ENCODE measurements at regions not wholly inside any gene's neighbourhood (a gene's known extent, or its start where the extent isn't known, plus 50 kb on each side); places are given as distances from the start of the nearest gene placed in this dataset.

GRCh38 chr4:41883988-41884734, 51.1 kb upstream of the TMEM33 start:
- no peak for DNase-seq

- peak in 1 of 2 experiments; percentile 55 for DNase-seq
Measured at GRCh38 chr4:41882625-41883347, 52.4 kb upstream of the TMEM33 start.

GRCh38 chr4:41881981-41882624, 53.1 kb upstream of the TMEM33 start:
- peak in 1 of 2 experiments; percentile 38 for DNase-seq

DNA sequence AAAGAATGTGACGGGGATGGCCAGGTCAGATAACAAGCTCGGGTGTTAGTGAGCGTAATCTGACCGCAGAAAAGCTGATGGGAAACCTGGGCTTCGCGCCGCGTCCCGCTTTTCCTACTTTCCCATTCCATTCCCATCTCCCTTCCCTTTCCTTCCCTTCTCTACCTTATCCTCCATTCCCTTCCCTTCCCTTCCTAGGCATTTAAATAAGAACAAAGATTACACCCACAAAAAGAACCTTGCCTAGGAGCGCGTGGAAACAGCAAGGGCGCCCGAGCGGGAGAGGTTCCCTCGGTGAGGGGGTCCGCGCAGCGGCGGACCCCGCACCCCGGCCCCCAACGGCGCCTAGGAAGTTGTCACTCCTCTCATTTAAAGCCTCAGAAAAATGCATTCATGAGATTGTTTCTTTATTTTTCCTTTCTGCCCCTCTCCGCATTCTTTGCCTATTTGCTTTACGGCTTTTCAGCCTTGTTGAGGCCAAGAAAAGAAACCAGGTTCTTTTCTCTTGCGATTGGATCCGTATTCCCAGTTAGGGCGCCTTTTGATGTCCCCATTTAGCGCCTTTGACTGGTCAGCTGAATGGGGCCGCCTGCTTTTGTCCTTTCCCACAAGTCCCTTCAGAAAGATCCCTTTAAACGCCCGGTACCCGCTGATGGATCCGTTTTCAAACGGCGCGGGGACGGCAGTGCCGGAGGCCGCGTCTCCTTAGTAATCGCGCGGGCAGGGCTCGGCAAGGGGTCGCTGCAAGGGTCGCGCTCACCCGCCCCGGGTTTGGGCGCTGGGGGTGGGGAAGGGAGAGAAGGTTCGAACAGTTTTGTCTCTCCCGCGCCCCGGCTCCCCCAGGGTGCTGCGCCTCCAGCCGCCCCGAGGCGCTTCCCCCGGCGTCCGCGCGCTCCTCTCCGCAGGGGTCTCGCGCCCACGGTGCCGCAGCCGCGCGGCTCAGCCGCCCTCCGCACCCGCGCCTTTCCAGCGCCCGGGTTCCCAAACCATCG, 54.1 kb upstream of the TMEM33 start:
- no peak for DNase-seq

DNA sequence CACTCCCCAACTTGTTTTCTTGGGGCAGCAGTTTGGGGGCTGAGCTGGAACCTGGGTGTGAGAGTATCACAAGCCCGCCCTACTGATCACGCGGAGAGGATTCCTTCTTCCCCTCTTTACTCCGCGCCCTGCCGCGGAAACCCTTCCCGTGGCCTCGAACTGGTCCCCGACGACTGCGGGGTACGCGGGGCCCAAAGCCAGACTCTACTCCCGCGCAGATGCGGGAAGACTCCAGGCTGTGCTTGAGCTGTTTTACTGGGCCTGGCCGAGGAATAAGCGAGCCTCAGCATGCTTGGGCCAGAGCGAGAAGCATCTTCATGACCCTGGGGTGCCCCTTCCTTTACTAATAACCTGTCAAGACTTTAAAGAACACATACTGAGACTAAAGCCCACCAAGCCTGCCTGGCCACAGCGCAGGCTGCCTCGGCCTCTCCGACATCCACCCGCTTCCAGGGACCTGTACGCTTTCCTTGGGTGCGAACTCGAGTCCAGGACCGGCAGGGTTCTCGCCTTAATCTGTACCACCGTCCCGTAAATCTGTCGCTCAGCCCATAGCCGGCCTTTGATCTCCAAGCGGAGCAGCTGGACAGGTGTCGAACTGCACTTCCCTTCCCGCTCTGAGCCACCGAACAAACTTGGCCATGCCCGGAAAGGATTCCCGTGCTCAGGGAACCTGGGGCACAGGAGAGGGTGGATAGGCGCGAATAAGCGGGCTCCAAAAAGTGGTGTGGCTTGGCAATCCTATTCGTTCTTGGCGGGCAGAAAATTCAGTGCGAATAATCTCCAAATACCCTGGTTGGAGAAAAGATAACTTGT, 55.0 kb upstream of the TMEM33 start:
- no peak for DNase-seq

DNA sequence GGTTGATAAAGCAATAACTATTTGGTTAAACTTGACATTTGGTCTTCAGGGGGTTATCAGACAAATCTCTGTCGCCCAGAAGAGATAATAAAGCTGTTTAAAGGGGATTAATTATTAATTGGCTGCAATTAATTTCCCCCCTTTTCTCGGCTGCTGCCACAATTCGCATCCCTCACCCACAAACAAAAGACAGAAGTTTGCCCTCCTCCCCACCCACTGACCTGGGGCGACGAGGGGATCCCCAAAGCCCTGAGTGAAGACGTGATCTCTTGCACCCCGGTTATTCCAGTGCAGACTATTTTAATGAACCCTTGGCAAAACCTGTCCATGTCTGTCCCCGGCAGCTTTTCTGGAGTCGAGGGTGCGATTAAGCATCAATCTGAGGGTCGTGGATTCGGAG, 55.7 kb upstream of the TMEM33 start:
- DNase-seq, result no peak

DNA sequence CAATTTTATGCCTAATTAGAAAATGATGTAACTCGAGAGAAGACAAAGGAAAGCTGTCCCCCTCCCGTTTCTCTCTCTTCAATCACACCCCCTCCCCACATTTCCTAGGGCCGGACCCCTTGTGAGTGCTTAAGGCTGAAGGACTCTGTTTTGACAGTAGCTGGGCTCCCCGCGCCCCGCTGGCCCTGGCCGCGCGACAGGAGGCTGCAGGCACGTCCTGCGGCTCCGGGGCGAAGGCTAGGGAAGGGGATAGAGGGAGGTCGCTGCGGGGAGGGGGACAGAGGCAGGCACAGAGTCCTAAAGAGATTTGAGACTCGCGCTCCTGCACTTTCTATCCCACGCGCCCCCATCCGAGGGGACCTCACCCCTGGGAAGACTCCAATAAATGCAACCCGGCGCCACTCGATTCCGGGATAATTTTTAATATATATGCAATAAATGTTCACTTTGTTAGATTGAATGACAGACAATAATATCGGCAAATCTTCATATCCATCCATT, 56.2 kb upstream of the TMEM33 start:
- DNase-seq, result no peak

- no peak for DNase-seq
Measured at GRCh38 chr4:41878170-41878969, 56.9 kb upstream of the TMEM33 start.

DNA sequence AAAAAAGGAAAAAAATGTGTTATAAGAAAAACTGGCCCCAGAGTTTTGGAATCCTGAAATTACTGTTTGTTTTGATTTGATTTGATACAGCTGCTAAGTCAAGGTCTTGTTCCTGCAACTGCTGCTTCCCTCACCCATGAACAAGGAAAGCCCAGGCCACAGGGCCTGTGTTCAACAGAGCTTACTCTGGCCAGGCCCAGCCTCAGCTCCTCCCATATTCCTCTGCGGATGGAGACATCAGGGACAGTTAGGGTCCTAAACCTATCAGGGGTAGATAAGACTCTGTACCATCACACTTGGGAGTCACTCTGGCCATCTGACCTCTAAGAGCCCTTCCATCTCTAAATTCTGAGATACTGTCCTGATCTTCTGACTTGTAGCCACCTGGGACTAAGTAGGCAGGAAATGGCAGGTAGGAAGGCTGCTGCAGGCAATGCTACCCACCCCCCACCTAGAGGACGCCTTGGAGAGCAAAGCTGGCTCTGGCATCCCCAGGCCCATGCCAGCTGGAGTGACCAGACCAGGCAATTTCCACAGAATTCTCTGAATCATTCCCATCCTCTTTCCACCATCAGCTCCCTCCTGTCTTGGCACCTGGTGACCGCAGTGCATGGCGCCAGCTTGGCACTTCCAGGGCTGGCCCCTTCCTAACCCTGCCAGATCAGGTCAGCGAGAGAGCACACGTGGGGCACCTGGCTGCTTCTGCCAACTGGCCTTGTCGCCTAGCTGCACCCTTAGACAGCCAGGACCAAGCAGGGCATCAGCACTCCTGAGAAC, 58.0 kb upstream of the TMEM33 start:
- DNase-seq, result no peak

- no peak for DNase-seq
Measured at GRCh38 chr4:41874873-41875272, 60.4 kb upstream of the TMEM33 start.

DNA sequence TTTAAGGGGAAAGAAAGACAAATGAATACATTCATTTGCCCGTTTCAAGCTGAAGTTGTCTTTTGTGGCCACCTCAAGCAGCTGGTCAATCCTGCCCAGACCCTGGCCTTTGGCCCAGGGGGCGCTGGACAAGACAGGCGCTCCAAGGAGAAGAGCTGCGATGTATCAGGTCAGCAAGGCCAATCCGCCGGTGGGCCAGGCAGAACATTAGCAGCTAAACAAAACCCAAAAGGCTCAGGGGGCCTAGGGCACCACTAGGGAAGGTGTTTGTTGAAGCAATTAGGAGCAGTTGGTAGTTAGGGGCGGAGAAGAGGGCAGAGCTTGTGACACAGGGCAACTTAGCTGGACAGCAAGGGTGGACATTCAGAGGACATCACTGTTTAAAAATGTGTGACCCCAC, 60.8 kb upstream of the TMEM33 start:
- no peak for DNase-seq

- no peak for DNase-seq
Measured at GRCh38 chr4:41873380-41874295, 61.6 kb upstream of the TMEM33 start.

DNA sequence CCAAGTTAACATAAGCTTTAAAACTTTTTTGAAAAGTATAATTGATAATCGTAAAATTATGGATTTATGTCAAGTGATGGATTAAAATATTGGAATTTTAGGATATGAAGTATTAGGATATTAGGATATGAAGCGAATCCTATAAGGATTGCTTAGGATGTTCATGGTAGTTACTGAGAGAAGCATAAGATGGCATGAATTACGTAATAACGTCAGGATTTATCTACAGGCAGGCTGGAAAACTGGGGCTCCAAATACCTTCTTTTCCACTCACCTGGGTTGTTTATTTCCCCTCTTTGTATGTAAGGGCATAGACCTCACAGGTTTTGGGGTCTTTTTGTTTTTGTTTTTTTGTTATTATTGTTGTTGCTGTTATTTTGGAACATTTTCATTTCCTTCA, 65.2 kb upstream of the TMEM33 start:
- no peak for DNase-seq

GRCh38 chr4:41866799-41867677, 68.2 kb upstream of the TMEM33 start:
- peak in 1 of 2 experiments; percentile 47 for DNase-seq

GRCh38 chr4:41865981-41866798, 69.0 kb upstream of the TMEM33 start:
- DNase-seq, result peak in 1 of 2 experiments; percentile 11

DNA sequence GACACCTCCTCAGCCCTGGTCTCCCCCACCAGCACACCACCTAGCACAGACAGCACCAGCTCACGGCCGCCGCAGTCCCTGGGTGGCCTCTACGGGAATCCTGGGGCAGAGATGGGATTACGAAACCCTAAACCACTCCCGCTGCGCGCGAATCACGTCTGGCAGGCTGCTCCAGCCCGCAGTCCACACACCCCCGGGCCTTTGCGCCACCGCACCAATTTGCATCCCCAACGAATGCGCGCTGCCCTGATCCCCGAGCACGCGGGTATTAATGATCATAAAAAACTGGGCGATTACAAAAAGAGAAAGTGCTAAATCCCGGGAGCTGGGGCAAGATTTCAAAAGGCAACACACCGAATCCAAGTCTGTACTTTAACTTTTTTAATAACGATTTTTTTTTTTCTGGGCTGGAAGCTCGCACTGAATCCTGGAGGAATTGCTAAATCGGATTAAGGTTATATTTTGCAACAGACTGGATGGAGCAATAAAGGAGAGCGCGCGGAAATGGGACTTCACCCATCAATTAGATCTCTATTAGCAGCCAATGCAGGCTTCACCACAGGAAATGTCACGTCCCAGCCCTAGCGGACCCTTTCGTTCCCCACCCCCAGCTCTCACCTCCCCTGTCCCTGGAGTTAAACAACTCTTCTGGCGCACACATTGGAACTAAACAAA, 69.8 kb upstream of the TMEM33 start:
- no peak for DNase-seq

Measured in NCI-H526 (cell line).